SH-SY5Y (cell line): ENCODE measurements at regions not wholly inside any gene's neighbourhood (a gene's known extent, or its start where the extent isn't known, plus 50 kb on each side); places are given as distances from the start of the nearest gene placed in this dataset.

Experiments used
- GATA2 ChIP-seq: IDR thresholded peaks from 2 replicates; pipeline ENCODE4 v1.6.1; 2011; ENCODE audit warnings: mild to moderate bottlenecking, low read depth, low read length
- GATA3 ChIP-seq: IDR thresholded peaks from 2 replicates; pipeline ENCODE4 v1.6.1; 2011; ENCODE audit warnings: low read depth, mild to moderate bottlenecking, low read length, moderate library complexity

GRCh38 chr2:150122156-150122555, 365.3 kb downstream of the RND3 start:
- TF ChIP-seq GATA3: no peak
- no peak for TF ChIP-seq GATA2
